ENCODE measurements at regions not wholly inside any gene's neighbourhood (a gene's known extent, or its start where the extent isn't known, plus 50 kb on each side); places are given as distances from the start of the nearest gene placed in this dataset.

DNA sequence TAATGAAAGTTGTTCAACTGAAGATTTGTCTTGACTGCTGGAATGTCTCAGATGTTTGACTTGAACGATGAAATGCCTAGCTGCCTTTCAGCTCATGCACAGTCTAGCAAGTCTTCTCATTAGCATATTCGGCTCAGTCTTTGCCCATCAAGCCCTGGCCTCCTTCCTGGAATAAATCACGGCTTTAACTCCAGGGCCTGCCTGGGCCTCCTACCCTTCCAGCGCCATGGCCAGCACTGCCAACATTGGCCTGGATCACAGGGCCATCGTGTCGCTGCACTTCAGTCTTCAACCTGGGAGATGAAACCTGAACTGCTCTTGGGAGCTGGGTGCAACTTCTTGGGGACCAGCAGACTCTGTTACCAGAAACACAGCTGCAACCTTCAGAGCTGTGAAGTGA, 126.7 kb upstream of the TMEM260 start:
- TF ChIP-seq, protein P1, sequence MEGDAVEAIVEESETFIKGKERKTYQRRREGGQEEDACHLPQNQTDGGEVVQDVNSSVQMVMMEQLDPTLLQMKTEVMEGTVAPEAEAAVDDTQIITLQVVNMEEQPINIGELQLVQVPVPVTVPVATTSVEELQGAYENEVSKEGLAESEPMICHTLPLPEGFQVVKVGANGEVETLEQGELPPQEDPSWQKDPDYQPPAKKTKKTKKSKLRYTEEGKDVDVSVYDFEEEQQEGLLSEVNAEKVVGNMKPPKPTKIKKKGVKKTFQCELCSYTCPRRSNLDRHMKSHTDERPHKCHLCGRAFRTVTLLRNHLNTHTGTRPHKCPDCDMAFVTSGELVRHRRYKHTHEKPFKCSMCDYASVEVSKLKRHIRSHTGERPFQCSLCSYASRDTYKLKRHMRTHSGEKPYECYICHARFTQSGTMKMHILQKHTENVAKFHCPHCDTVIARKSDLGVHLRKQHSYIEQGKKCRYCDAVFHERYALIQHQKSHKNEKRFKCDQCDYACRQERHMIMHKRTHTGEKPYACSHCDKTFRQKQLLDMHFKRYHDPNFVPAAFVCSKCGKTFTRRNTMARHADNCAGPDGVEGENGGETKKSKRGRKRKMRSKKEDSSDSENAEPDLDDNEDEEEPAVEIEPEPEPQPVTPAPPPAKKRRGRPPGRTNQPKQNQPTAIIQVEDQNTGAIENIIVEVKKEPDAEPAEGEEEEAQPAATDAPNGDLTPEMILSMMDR (conservative IDR thresholded peaks at IDR 0.05 in 1 of 2, IDR thresholded peaks at IDR 0.05 in 1 of 2; ENCODE audit: low read depth in 1 of 2, low read length in 2 of 2) = no peak
- TF ChIP-seq EZH2 (IDR thresholded peaks at IDR 0.05; ENCODE audit: low read length, missing control alignments) = no peak
